DND-41 (cell line): ENCODE measurements at regions not wholly inside any gene's neighbourhood (a gene's known extent, or its start where the extent isn't known, plus 50 kb on each side); places are given as distances from the start of the nearest gene placed in this dataset.

Experiments
- ATAC-seq: fragments of 200-7000 bp; cut with Tn5 transposase; 3 replicates; pipeline ENCODE4 v1.9.1; 2021; ENCODE audit warnings: low read depth; ENCODE audit not compliant: insufficient read depth
- DNase-seq: peaks from one replicate; pipeline ENCODE4 v3.0.0-alpha.2; 2020
- H2AFZ ChIP-seq: 2 replicates; pipeline ENCODE4 v1.6.0; 2012; ENCODE audit warnings: low read depth, low read length
- H3K27ac ChIP-seq: 2 replicates; pipeline ENCODE4 v1.5.1; 2012; ENCODE audit warnings: low read length, inconsistent platforms
- H3K27me3 ChIP-seq: fragments of 200-600 bp; sonication (generic); 2 replicates; pipeline ENCODE4 v1.6.0; 2012; ENCODE audit warnings: low read length, mild to moderate bottlenecking, inconsistent platforms; ENCODE audit not compliant: insufficient read depth, poor library complexity
- H3K36me3 ChIP-seq: 2 replicates; pipeline ENCODE4 v1.5.1; 2012; ENCODE audit warnings: low read length, inconsistent platforms; ENCODE audit not compliant: insufficient read depth
- H3K4me1 ChIP-seq: 2 replicates; pipeline ENCODE4 v1.5.1; 2012; ENCODE audit warnings: mild to moderate bottlenecking, low read length; ENCODE audit not compliant: insufficient read depth
- H3K4me2 ChIP-seq: 2 replicates; pipeline ENCODE4 v1.6.0; 2012; ENCODE audit warnings: mild to moderate bottlenecking, moderate library complexity, low read length, inconsistent platforms; ENCODE audit not compliant: insufficient read depth
- H3K4me3 ChIP-seq, 2 experiments: fragments of 200-600 bp in 1 of 2; shearing (Covaris generic) in 1 of 2; 2 replicates each; pipeline ENCODE4 v1.5.1; 2012 to 2016; ENCODE audit warnings: inconsistent platforms in 2 of 2, low read length in 2 of 2, mild to moderate bottlenecking in 2 of 2, low read depth in 1 of 2, moderate library complexity in 1 of 2
- H3K79me2 ChIP-seq: 2 replicates; pipeline ENCODE4 v1.6.0; 2012; ENCODE audit warnings: low read length, inconsistent platforms; ENCODE audit not compliant: insufficient read depth
- H3K9ac ChIP-seq: 2 replicates; pipeline ENCODE4 v1.6.0; 2012; ENCODE audit warnings: low read depth, mild to moderate bottlenecking, inconsistent platforms, low read length, moderate library complexity
- H3K9me3 ChIP-seq: 2 replicates; pipeline ENCODE4 v1.5.1; 2012; ENCODE audit warnings: low read length, moderate library complexity, mild to moderate bottlenecking, inconsistent platforms; ENCODE audit not compliant: insufficient read depth, severe bottlenecking
- H4K20me1 ChIP-seq: 2 replicates; pipeline ENCODE4 v1.6.0; 2012; ENCODE audit warnings: low read length; ENCODE audit not compliant: insufficient read depth
- EZH2 ChIP-seq: IDR thresholded peaks from 3 replicates; pipeline ENCODE4 v1.6.1; 2012; ENCODE audit warnings: borderline replicate concordance, low read depth, mild to moderate bottlenecking, moderate library complexity, low read length, inconsistent platforms; ENCODE audit not compliant: severe bottlenecking
- TF ChIP-seq, protein P1 (sequence below): IDR thresholded peaks from 2 replicates; pipeline ENCODE4 v1.5.1; 2012; ENCODE audit warnings: borderline replicate concordance, low read length, moderate library complexity, mild to moderate bottlenecking; ENCODE audit not compliant: poor library complexity, severe bottlenecking; ENCODE audit errors: extremely low read depth

- no peak for ATAC-seq
- Histone ChIP-seq H3K9ac (no peak overlapping the region), H2AFZ (no peak overlapping the region), H3K27me3 (no peaks in the 10 kb centered on the region), H3K9me3 (peaks cover 4% of the 10 kb centered on the region), H4K20me1 (no peaks in the 10 kb centered on the region), H3K4me1 (no peaks in the 10 kb centered on the region), H3K4me2 (no peak overlapping the region), H3K27ac (no peak overlapping the region), H3K4me3 (no peak overlapping the region), H3K79me2 (no peaks in the 10 kb centered on the region), H3K36me3 (no peaks in the 10 kb centered on the region)
- TF ChIP-seq EZH2 = no peak
- TF ChIP-seq, protein P1, sequence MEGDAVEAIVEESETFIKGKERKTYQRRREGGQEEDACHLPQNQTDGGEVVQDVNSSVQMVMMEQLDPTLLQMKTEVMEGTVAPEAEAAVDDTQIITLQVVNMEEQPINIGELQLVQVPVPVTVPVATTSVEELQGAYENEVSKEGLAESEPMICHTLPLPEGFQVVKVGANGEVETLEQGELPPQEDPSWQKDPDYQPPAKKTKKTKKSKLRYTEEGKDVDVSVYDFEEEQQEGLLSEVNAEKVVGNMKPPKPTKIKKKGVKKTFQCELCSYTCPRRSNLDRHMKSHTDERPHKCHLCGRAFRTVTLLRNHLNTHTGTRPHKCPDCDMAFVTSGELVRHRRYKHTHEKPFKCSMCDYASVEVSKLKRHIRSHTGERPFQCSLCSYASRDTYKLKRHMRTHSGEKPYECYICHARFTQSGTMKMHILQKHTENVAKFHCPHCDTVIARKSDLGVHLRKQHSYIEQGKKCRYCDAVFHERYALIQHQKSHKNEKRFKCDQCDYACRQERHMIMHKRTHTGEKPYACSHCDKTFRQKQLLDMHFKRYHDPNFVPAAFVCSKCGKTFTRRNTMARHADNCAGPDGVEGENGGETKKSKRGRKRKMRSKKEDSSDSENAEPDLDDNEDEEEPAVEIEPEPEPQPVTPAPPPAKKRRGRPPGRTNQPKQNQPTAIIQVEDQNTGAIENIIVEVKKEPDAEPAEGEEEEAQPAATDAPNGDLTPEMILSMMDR = no peak
- no peak for DNase-seq
Measured at GRCh38 chr20:56899506-56899905, 270.4 kb downstream of the TFAP2C start.

- no peak for DNase-seq
- no peak overlapping the region for H3K27ac ChIP-seq
- no peak overlapping the region for H3K4me2 ChIP-seq
- TF ChIP-seq, protein P1 = no peak
- no peak for TF ChIP-seq EZH2
- ATAC-seq = no peak
- no peaks in the 10 kb centered on the region for H4K20me1 ChIP-seq
- H2AFZ ChIP-seq = no peak overlapping the region
- no peaks in the 10 kb centered on the region for H3K36me3 ChIP-seq
- no peaks in the 10 kb centered on the region for H3K27me3 ChIP-seq
- H3K4me3 ChIP-seq = no peak overlapping the region
- peaks cover 4% of the 10 kb centered on the region for H3K9me3 ChIP-seq
- H3K79me2 ChIP-seq = no peaks in the 10 kb centered on the region
- no peak overlapping the region for H3K9ac ChIP-seq
- no peaks in the 10 kb centered on the region for H3K4me1 ChIP-seq
Measured at GRCh38 chr20:56900252-56900651, 271.1 kb downstream of the TFAP2C start.

GRCh38 chr20:56903421-56903820, 274.3 kb downstream of the TFAP2C start:
- ATAC-seq (no peak), DNase-seq (no peak)
- Histone ChIP-seq H3K9ac (no peak overlapping the region), H3K36me3 (no peaks in the 10 kb centered on the region), H3K4me2 (no peak overlapping the region), H3K4me1 (no peaks in the 10 kb centered on the region), H4K20me1 (no peaks in the 10 kb centered on the region), H2AFZ (no peak overlapping the region), H3K27me3 (no peaks in the 10 kb centered on the region), H3K4me3 (no peak overlapping the region), H3K27ac (no peak overlapping the region), H3K79me2 (no peaks in the 10 kb centered on the region), H3K9me3 (peaks cover 4% of the 10 kb centered on the region)
- TF ChIP-seq, protein P1 = no peak

DNA sequence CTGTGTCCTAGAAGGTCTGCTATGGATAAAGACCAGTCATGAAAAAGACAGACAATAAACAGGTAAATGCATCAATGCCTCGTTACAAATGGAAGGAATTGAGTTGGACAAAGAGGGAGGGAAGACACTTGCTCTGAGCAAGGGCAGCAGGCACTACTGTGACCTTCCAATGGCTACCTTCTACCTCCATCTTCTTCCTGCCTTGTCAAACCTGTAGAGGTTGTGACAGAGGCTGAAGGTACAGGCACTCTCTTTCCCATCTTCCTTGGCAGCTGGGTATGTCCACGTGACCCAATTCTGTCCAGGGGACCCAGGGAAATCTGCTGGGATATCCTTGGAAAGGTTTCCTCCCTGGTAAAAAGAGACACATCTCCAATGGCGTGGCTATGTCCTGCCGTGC, 274.8 kb downstream of the TFAP2C start:
- no peak overlapping the region for H3K27ac ChIP-seq
- H3K4me3 ChIP-seq = no peak overlapping the region
- H3K36me3 ChIP-seq = no peaks in the 10 kb centered on the region
- no peak for TF ChIP-seq EZH2
- TF ChIP-seq, protein P1 = no peak
- H3K27me3 ChIP-seq = no peaks in the 10 kb centered on the region
- H4K20me1 ChIP-seq = no peaks in the 10 kb centered on the region
- H3K79me2 ChIP-seq = no peaks in the 10 kb centered on the region
- no peak overlapping the region for H3K4me2 ChIP-seq
- no peak overlapping the region for H3K9ac ChIP-seq
- ATAC-seq (no peak), DNase-seq (no peak)
- no peaks in the 10 kb centered on the region for H3K4me1 ChIP-seq
- no peak overlapping the region for H2AFZ ChIP-seq
- peaks cover 4% of the 10 kb centered on the region for H3K9me3 ChIP-seq
